HCT116 (cell line): ENCODE measurements at regions not wholly inside any gene's neighbourhood (a gene's known extent, or its start where the extent isn't known, plus 50 kb on each side); places are given as distances from the start of the nearest gene placed in this dataset.

Experiments used
- ATAC-seq: fragments of 200-7000 bp; cut with Tn5 transposase; 2 replicates; pipeline ENCODE4 v1.9.1; 2020; ENCODE audit warnings: mild to moderate bottlenecking, moderate library complexity
- BruUV-seq: library from RNA; stranded (reverse); fragments of 400-500 nt; replicated peaks from 2 replicates; lab custom pipeline; 2021; lab: Mats Ljungman, UMichigan
- CTCF ChIA-PET: fragments of 300-600 bp; sonication (Branson Sonifier 250); formaldehyde crosslinking; loops from one replicate; lab custom pipeline; 2021; ENCODE audit warnings: antibody characterized with exemption; lab: Charles Lee
- POLR2A ChIA-PET: fragments of 300-600, 350-600 bp; sonication (Branson Sonifier 250); formaldehyde crosslinking; loops from one replicate; lab custom pipeline; 2021; ENCODE audit warnings: antibody characterized with exemption; lab: Charles Lee
- RAD21 ChIA-PET, 2 experiments: fragments of 300-600 bp; sonication (Branson Sonifier 250); formaldehyde crosslinking; loops; one replicate each; lab custom pipeline; 2023; ENCODE audit warnings: low total read pairs in 2 of 2; ENCODE audit not compliant: uncharacterized antibody in 2 of 2, unreplicated experiment in 2 of 2, low non-redundant PET in 1 of 2; lab: Charles Lee
- DNase-seq: peaks from one replicate; pipeline ENCODE4 v3.0.0-alpha.2; 2010; ENCODE audit warnings: low read depth, low spot score
- H2AFZ ChIP-seq: fragments of 200-600 bp; shearing (Covaris generic), sonication (generic); 2 replicates; pipeline ENCODE4 v1.6.1; 2017; ENCODE audit warnings: low read depth, mixed run types, mixed read lengths, antibody characterized with exemption, low read length; ENCODE audit not compliant: poor library complexity, severe bottlenecking
- H3K27ac ChIP-seq: 2 replicates; pipeline ENCODE4 v1.5.1; 2012; ENCODE audit warnings: low read depth, low read length
- H3K27me3 ChIP-seq: fragments of 200-600 bp; sonication (generic); 2 replicates; pipeline ENCODE4 v1.6.1; 2016; ENCODE audit warnings: mixed run types, low read length, mixed read lengths; ENCODE audit not compliant: insufficient read depth
- H3K36me3 ChIP-seq, 2 experiments: fragments of 200-500 bp in 1 of 2; fragments of 200-600 bp in 1 of 2; sonication (Bioruptor generic) in 1 of 2; sonication (generic) in 1 of 2; 2 replicates each; pipeline versions ENCODE4 v1.5.1 to v1.6.1; 2014 to 2016; ENCODE audit warnings: low read length in 2 of 2, inconsistent platforms in 1 of 2, mixed read lengths in 1 of 2, mixed run types in 1 of 2; ENCODE audit not compliant: insufficient read depth in 2 of 2, control insufficient read depth in 1 of 2
- H3K4me1 ChIP-seq, 2 experiments: fragments of 200-600 bp in 1 of 2; sonication (generic) in 1 of 2; 2 replicates each; pipeline versions ENCODE4 v1.5.1 to v1.6.1; 2012 to 2017; ENCODE audit warnings: low read length in 2 of 2, inconsistent platforms in 1 of 2, mild to moderate bottlenecking in 1 of 2, mixed read lengths in 1 of 2, mixed run types in 1 of 2, moderate library complexity in 1 of 2; ENCODE audit not compliant: insufficient read depth in 2 of 2, control insufficient read depth in 1 of 2
- H3K4me2 ChIP-seq: fragments of 200-600 bp; sonication (generic); 2 replicates; pipeline ENCODE4 v1.6.1; 2017; ENCODE audit warnings: mixed run types, low read length, mixed read lengths
- H3K4me3 ChIP-seq, 2 experiments: fragments of 200-600 bp in 1 of 2; sonication (generic) in 1 of 2; replicated peaks in 1 of 2; 2 replicates each; pipeline ENCODE4 v1.5.1; 2011 to 2016; ENCODE audit warnings: low read length in 2 of 2, control low read depth in 1 of 2, low read depth in 1 of 2, mild to moderate bottlenecking in 1 of 2, mixed read lengths in 1 of 2, mixed run types in 1 of 2
- H3K79me2 ChIP-seq: fragments of 200-600 bp; sonication (generic); 2 replicates; pipeline ENCODE4 v1.6.1; 2017; ENCODE audit warnings: mild to moderate bottlenecking, mixed run types, low read length, moderate library complexity, mixed read lengths; ENCODE audit not compliant: insufficient read depth
- H3K9ac ChIP-seq: fragments of 200-600 bp; sonication (generic); 2 replicates; pipeline ENCODE4 v1.6.1; 2016; ENCODE audit warnings: low read length, mixed read lengths
- H3K9me2 ChIP-seq: fragments of 200-600 bp; sonication (generic), shearing (Covaris generic); 2 replicates; pipeline ENCODE4 v1.6.1; 2017; ENCODE audit warnings: mixed run types, mild to moderate bottlenecking, moderate library complexity; ENCODE audit not compliant: insufficient read depth
- H3K9me3 ChIP-seq, 2 experiments: fragments of 200-500 bp in 1 of 2; fragments of 200-600 bp in 1 of 2; sonication (Bioruptor generic) in 1 of 2; sonication (generic) in 1 of 2; 2 replicates each; pipeline ENCODE4 v1.6.1; 2014 to 2017; ENCODE audit warnings: low read length in 2 of 2, mixed read lengths in 2 of 2, inconsistent platforms in 1 of 2, low read depth in 1 of 2, mild to moderate bottlenecking in 1 of 2, mixed run types in 1 of 2, moderate library complexity in 1 of 2; ENCODE audit not compliant: control insufficient read depth in 1 of 2, insufficient read depth in 1 of 2
- H4K20me1 ChIP-seq: fragments of 200-600 bp; sonication (generic), shearing (Covaris generic); 2 replicates; pipeline ENCODE4 v1.6.1; 2017; ENCODE audit warnings: mixed run types, mild to moderate bottlenecking, moderate library complexity; ENCODE audit not compliant: insufficient read depth
- ATF3 ChIP-seq: IDR thresholded peaks from 2 replicates; pipeline ENCODE4 v1.6.1; 2012
- CBX3 ChIP-seq: IDR thresholded peaks from 2 replicates; pipeline ENCODE4 v1.6.1; 2012; ENCODE audit warnings: low read depth
- CEBPB ChIP-seq: IDR thresholded peaks from 2 replicates; pipeline ENCODE4 v1.6.1; 2012; ENCODE audit warnings: low read depth
- CTCF ChIP-seq, 3 experiments: fragments of 200-600 bp in 1 of 3; sonication (generic) in 1 of 3; IDR thresholded peaks in 2 of 3; conservative IDR thresholded peaks in 1 of 3; 2 replicates each; pipeline ENCODE4 v1.5.1; 2012 to 2017; ENCODE audit warnings: low read depth in 2 of 3, low read length in 2 of 3, antibody characterized with exemption in 1 of 3, borderline replicate concordance in 1 of 3, control low read depth in 1 of 3, mild to moderate bottlenecking in 1 of 3, mixed read lengths in 1 of 3, mixed run types in 1 of 3, moderate library complexity in 1 of 3; ENCODE audit not compliant: insufficient read depth in 1 of 3
- EZH2phosphoT487 ChIP-seq: fragments of 200-600 bp; IDR thresholded peaks from 2 replicates; pipeline ENCODE4 v1.6.1; 2018; ENCODE audit warnings: antibody characterized with exemption, borderline replicate concordance
- FOSL1 ChIP-seq: IDR thresholded peaks from 2 replicates; pipeline ENCODE4 v1.6.1; 2012; ENCODE audit warnings: low read depth
- MAX ChIP-seq: IDR thresholded peaks from 2 replicates; pipeline ENCODE4 v1.6.1; 2012
- POLR2AphosphoS5 ChIP-seq: IDR thresholded peaks from 2 replicates; pipeline ENCODE4 v1.6.1; 2011; ENCODE audit warnings: mild to moderate bottlenecking, low read depth, low read length, moderate library complexity
- TCF7L2 ChIP-seq: IDR thresholded peaks from 2 replicates; pipeline ENCODE4 v1.7.0; 2011; ENCODE audit warnings: borderline replicate concordance, inconsistent platforms; ENCODE audit not compliant: insufficient read depth, insufficient read length; ENCODE audit errors: extremely low read depth
- YY1 ChIP-seq: IDR thresholded peaks from 2 replicates; pipeline ENCODE4 v1.6.1; 2011; ENCODE audit warnings: low read length, low read depth, moderate library complexity, mild to moderate bottlenecking; ENCODE audit not compliant: insufficient replicate concordance; ENCODE audit errors: extremely low read depth
- ZBTB33 ChIP-seq: IDR thresholded peaks from 2 replicates; pipeline ENCODE4 v1.6.1; 2011; ENCODE audit warnings: mild to moderate bottlenecking, low read length, moderate library complexity; ENCODE audit not compliant: insufficient replicate concordance; ENCODE audit errors: extremely low read depth
- ZFX ChIP-seq: fragments of 450-650 bp; IDR thresholded peaks from 2 replicates; pipeline ENCODE4 v1.6.1; 2017
- ZNF274 ChIP-seq: fragments of 200-500 bp; sonication (Bioruptor generic); IDR thresholded peaks from 2 replicates; pipeline ENCODE4 v1.6.1; 2014; ENCODE audit warnings: mild to moderate bottlenecking, low read depth, low read length, inconsistent platforms
- intact Hi-C: fragments of 100-400 bp; cut with micrococcal nuclease; formaldehyde crosslinking; loops from 2 replicates; pipeline ENCODE4 v1.10.0; 2022

GRCh38 chr6:168967281-168967925 is 286.2 kb downstream of the THBS2 start:
- H3K4me2 ChIP-seq = no peak overlapping the region
- RAD21 ChIA-PET = no interaction called here
- no peak overlapping the region for H3K27ac ChIP-seq
- H2AFZ ChIP-seq = no peak overlapping the region
- H3K36me3 ChIP-seq = no peaks in the 10 kb centered on the region
- H3K9me3 ChIP-seq = no peaks in the 10 kb centered on the region
- ATAC-seq (no peak), DNase-seq (no peak)
- CTCF ChIA-PET = no interaction called here
- H3K27me3 ChIP-seq = no peaks in the 10 kb centered on the region
- POLR2A ChIA-PET = no interaction called here
- no peaks in the 10 kb centered on the region for H3K9me2 ChIP-seq
- BruUV-seq = no TSS peak
- no peak overlapping the region for H3K4me3 ChIP-seq
- H3K79me2 ChIP-seq = no peaks in the 10 kb centered on the region
- H3K9ac ChIP-seq = no peak overlapping the region
- intact Hi-C loops = no loop called here
- H3K4me1 ChIP-seq = no peaks in the 10 kb centered on the region
- no peaks in the 10 kb centered on the region for H4K20me1 ChIP-seq
- TF ChIP-seq MAX = no peak
- no peak for TF ChIP-seq CEBPB
- no peak for TF ChIP-seq EZH2phosphoT487
- no peak for TF ChIP-seq CBX3
- no peak for TF ChIP-seq POLR2AphosphoS5
- no peak for TF ChIP-seq FOSL1
- TF ChIP-seq YY1 = no peak
- TF ChIP-seq ZNF274 = no peak

- POLR2A ChIA-PET = no interaction called here
- TF ChIP-seq ZFX (no peak), ZNF274 (no peak), EZH2phosphoT487 (no peak), ZBTB33 (no peak), CTCF (IDR thresholded peaks at IDR 0.05 in 2 of 3, conservative IDR thresholded peaks at IDR 0.05 in 1 of 3; ENCODE audit: borderline replicate concordance in 1 of 3, insufficient read depth in 1 of 3, low read depth in 2 of 3, low read length in 2 of 3) (no peak), TCF7L2 (no peak), ATF3 (no peak)
Measured at GRCh38 chr6:168964138-168964835, 289.4 kb downstream of the THBS2 start.

More at GRCh38 chr6:168964138-168964835, 289.4 kb downstream of the THBS2 start:
- no peak overlapping the region for H3K27ac ChIP-seq
- ChIA-PET RAD21 (no interaction called here), CTCF (no interaction called here)
- H2AFZ ChIP-seq = no peak overlapping the region
- H3K4me1 ChIP-seq = no peaks in the 10 kb centered on the region
- no peak overlapping the region for H3K9ac ChIP-seq
- no peaks in the 10 kb centered on the region for H3K9me3 ChIP-seq
- H3K9me2 ChIP-seq = no peaks in the 10 kb centered on the region
- H3K4me2 ChIP-seq = no peak overlapping the region
- H3K4me3 ChIP-seq = no peak overlapping the region
- no peaks in the 10 kb centered on the region for H3K36me3 ChIP-seq
- BruUV-seq = no TSS peak
- no peaks in the 10 kb centered on the region for H4K20me1 ChIP-seq
- H3K27me3 ChIP-seq = no peaks in the 10 kb centered on the region
- intact Hi-C loops = no loop called here
- H3K79me2 ChIP-seq = no peaks in the 10 kb centered on the region
- ATAC-seq (no peak), DNase-seq (no peak)
